CD14-positive monocyte (primary cell): ENCODE measurements at regions not wholly inside any gene's neighbourhood (a gene's known extent, or its start where the extent isn't known, plus 50 kb on each side); places are given as distances from the start of the nearest gene placed in this dataset.

Experiments used
- DNase-seq, 3 donors: peaks; one replicate each; pipeline ENCODE4 v3.0.0-alpha.2; 2011 to 2022
- H2AFZ ChIP-seq: 2 replicates; pipeline ENCODE4 v1.6.0; 2012; ENCODE audit warnings: mild to moderate bottlenecking, low read depth, low read length, inconsistent platforms; ENCODE audit not compliant: insufficient read depth, poor library complexity, severe bottlenecking
- H3K27ac ChIP-seq, 2 donors: 1 replicate in 1 of 2; 2 replicates in 1 of 2; pipeline ENCODE4 v1.5.1; 2012 to 2013; ENCODE audit warnings: low read length in 2 of 2, control low read depth in 1 of 2, inconsistent platforms in 1 of 2, low read depth in 1 of 2, mild to moderate bottlenecking in 1 of 2
- H3K27me3 ChIP-seq, 2 donors: one replicate each; pipeline versions ENCODE4 v1.6.0 to v1.6.1; 2011 to 2013; ENCODE audit warnings: low read length in 2 of 2; ENCODE audit not compliant: control insufficient read depth in 2 of 2, insufficient read depth in 2 of 2
- H3K36me3 ChIP-seq, 2 donors: replicated peaks in 1 of 2; 1 replicate in 1 of 2; 2 replicates in 1 of 2; pipeline versions ENCODE4 v1.5.1 to v1.6.1; 2012 to 2013; ENCODE audit warnings: low read length in 2 of 2, control low read depth in 1 of 2, inconsistent platforms in 1 of 2, mild to moderate bottlenecking in 1 of 2; ENCODE audit not compliant: insufficient read depth in 2 of 2, control insufficient read depth in 1 of 2
- H3K4me1 ChIP-seq, 2 donors: 1 replicate in 1 of 2; 2 replicates in 1 of 2; pipeline versions ENCODE4 v1.5.1 to v1.6.1; 2012 to 2013; ENCODE audit warnings: low read length in 2 of 2, control low read depth in 1 of 2, inconsistent platforms in 1 of 2, mild to moderate bottlenecking in 1 of 2, moderate library complexity in 1 of 2; ENCODE audit not compliant: insufficient read depth in 2 of 2, control insufficient read depth in 1 of 2
- H3K4me2 ChIP-seq: replicated peaks from 2 replicates; pipeline ENCODE3; 2012; ENCODE audit warnings: low read length, moderate library complexity, mild to moderate bottlenecking; ENCODE audit not compliant: poor library complexity, severe bottlenecking; ENCODE audit errors: extremely low read depth
- H3K4me3 ChIP-seq, 3 experiments: fragments of 200-600 bp in 1 of 3; sonication (generic) in 1 of 3; replicated peaks in 1 of 3; 1 replicate in 2 of 3; 2 replicates in 1 of 3; pipeline ENCODE4 v1.5.1; 2011 to 2013; ENCODE audit warnings: low read length in 3 of 3, mild to moderate bottlenecking in 3 of 3, control low read depth in 2 of 3, low read depth in 2 of 3, inconsistent platforms in 1 of 3, moderate library complexity in 1 of 3
- H3K79me2 ChIP-seq: 2 replicates; pipeline ENCODE4 v1.6.0; 2012; ENCODE audit warnings: mild to moderate bottlenecking, control low read depth, inconsistent platforms, low read length, moderate library complexity; ENCODE audit not compliant: insufficient read depth
- H3K9ac ChIP-seq: 2 replicates; pipeline ENCODE4 v1.6.0; 2017; ENCODE audit warnings: low read length, mild to moderate bottlenecking; ENCODE audit not compliant: insufficient read depth, poor library complexity, severe bottlenecking
- H3K9me3 ChIP-seq, 2 donors: replicated peaks in 1 of 2; 1 replicate in 1 of 2; 2 replicates in 1 of 2; pipeline versions ENCODE4 v1.5.1 to v1.6.1; 2012 to 2013; ENCODE audit warnings: low read length in 2 of 2, control low read depth in 1 of 2; ENCODE audit not compliant: control insufficient read depth in 1 of 2, insufficient read depth in 1 of 2
- H4K20me1 ChIP-seq: 2 replicates; pipeline ENCODE4 v1.6.0; 2012; ENCODE audit warnings: mild to moderate bottlenecking, low read length, control low read depth, moderate library complexity; ENCODE audit not compliant: insufficient read depth
- H3K27ac Mint-ChIP-seq, 7 donors: one replicate each; pipeline ENCODE4 v1.8.0; 2020; ENCODE audit warnings: mild to moderate bottlenecking in 7 of 7, mixed read lengths in 7 of 7, moderate library complexity in 6 of 7, inconsistent platforms in 2 of 7
- H3K27me3 Mint-ChIP-seq, 3 donors: one replicate each; pipeline ENCODE4 v1.8.0; 2021 to 2022; ENCODE audit warnings: low read depth in 3 of 3, mild to moderate bottlenecking in 3 of 3, mixed read lengths in 3 of 3, moderate library complexity in 3 of 3, inconsistent platforms in 1 of 3
- H3K36me3 Mint-ChIP-seq, 2 donors: one replicate each; pipeline ENCODE4 v1.8.0; 2020; ENCODE audit warnings: mixed read lengths in 2 of 2, inconsistent platforms in 1 of 2, mild to moderate bottlenecking in 1 of 2
- H3K4me1 Mint-ChIP-seq: one replicate; pipeline ENCODE4 v1.8.0; 2020; ENCODE audit warnings: mild to moderate bottlenecking, mixed read lengths
- H3K4me3 Mint-ChIP-seq, 2 donors: one replicate each; pipeline ENCODE4 v1.8.0; 2020; ENCODE audit warnings: mild to moderate bottlenecking in 2 of 2, mixed read lengths in 2 of 2, moderate library complexity in 1 of 2
- H3K9me3 Mint-ChIP-seq, 7 donors: one replicate each; pipeline ENCODE4 v1.8.0; 2020 to 2022; ENCODE audit warnings: mixed read lengths in 7 of 7, mild to moderate bottlenecking in 6 of 7, moderate library complexity in 6 of 7, inconsistent platforms in 2 of 7
- WGBS: methylation state at CpG from one replicate; pipeline ENCODE4 v1.1.5; 2013; ENCODE audit warnings: missing lambda C conversion rate; ENCODE audit not compliant: insufficient coverage; 5-methylcytosine and 5-hydroxymethylcytosine counted together
- intact Hi-C, 2 donors: fragments of 100-400 bp; cut with micrococcal nuclease; formaldehyde crosslinking; loops; one replicate each; pipeline versions ENCODE4 v1.15.0 to v1.15.1; 2023
- TF ChIP-seq, protein P1 (sequence below): fragments of 200-600 bp; IDR thresholded peaks from one replicate; pipeline ENCODE4 v1.8.0; 2022; ENCODE audit warnings: antibody characterized with exemption, mild to moderate bottlenecking

DNA sequence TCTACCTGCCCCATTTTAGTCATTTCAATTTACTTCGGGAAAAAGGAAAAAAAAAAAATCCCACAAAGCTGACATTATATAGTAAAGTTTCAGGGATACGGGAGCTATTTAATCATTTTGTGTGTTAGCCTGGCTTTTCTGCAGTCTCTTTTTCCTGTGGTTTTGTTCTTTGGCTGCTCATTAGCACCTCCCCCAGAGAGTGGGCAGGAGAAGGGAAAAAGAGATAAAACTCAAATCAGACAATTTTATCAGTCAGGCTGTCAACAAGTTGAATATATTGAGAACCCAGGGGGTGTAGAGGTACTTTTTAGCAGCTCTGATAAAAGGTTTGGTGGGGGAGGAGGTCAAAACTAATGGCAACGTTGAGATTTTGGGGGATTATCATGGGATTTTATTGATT, 559.0 kb upstream of the PSMD7 start:
- no CpG with 5 or more reads among the region's 3 CpGs for whole genome bisulfite sequencing
- no peaks in the 10 kb centered on the region for H3K4me1 Mint-ChIP-seq

DNA sequence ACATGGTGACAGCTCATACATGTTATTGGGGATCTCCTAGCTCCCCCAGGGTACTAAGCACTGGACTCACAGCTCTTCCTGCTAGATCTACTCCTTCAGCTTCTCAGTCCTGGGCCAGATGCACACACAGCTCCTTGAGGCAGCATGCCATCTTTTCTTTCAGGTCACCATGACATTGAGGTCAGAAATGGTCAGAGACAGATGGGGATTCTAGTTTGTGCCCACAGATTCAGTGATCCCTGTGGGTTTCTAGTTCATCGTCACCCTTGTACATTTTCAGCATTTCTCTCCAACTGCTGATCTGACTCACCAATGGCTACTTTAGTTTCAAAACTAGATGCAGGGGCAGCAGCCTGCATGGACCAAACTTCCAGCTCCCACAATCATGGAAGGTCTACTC, 560.7 kb upstream of the PSMD7 start:
- Histone ChIP-seq H3K36me3 (no peaks in the 10 kb centered on the region), H3K27me3 (no peaks in the 10 kb centered on the region), H3K4me3 (no peak overlapping the region), H3K27ac (no peak overlapping the region), H3K9ac (no peak overlapping the region), H3K4me1 (no peaks in the 10 kb centered on the region), H3K9me3 (no peaks in the 10 kb centered on the region), H3K4me2 (no peak overlapping the region), H2AFZ (no peak overlapping the region), H4K20me1 (no peaks in the 10 kb centered on the region), H3K79me2 (no peaks in the 10 kb centered on the region)
- Mint-ChIP-seq H3K4me1 (no peaks in the 10 kb centered on the region), H3K9me3 (peaks cover 0 to 11% (median 0%) of the 10 kb centered on the region in 7 donors), H3K27me3 (peaks cover 0 to 1% (median 0%) of the 10 kb centered on the region in 3 donors), H3K27ac (no peak overlapping the region), H3K36me3 (no peaks in the 10 kb centered on the region), H3K4me3 (no peak overlapping the region)
- DNase-seq = no peak
- 100% methylated on average over 1 of the region's 1 CpG for WGBS
- TF ChIP-seq, protein P1, sequence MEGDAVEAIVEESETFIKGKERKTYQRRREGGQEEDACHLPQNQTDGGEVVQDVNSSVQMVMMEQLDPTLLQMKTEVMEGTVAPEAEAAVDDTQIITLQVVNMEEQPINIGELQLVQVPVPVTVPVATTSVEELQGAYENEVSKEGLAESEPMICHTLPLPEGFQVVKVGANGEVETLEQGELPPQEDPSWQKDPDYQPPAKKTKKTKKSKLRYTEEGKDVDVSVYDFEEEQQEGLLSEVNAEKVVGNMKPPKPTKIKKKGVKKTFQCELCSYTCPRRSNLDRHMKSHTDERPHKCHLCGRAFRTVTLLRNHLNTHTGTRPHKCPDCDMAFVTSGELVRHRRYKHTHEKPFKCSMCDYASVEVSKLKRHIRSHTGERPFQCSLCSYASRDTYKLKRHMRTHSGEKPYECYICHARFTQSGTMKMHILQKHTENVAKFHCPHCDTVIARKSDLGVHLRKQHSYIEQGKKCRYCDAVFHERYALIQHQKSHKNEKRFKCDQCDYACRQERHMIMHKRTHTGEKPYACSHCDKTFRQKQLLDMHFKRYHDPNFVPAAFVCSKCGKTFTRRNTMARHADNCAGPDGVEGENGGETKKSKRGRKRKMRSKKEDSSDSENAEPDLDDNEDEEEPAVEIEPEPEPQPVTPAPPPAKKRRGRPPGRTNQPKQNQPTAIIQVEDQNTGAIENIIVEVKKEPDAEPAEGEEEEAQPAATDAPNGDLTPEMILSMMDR = no peak
- intact Hi-C loops = no loop called here

More for the DNA sequence above, 559.0 kb upstream of the PSMD7 start:
- Histone ChIP-seq H3K4me3 (no peak overlapping the region), H3K36me3 (no peaks in the 10 kb centered on the region), H3K4me1 (no peaks in the 10 kb centered on the region), H3K4me2 (no peak overlapping the region), H3K9ac (no peak overlapping the region), H3K9me3 (no peaks in the 10 kb centered on the region), H4K20me1 (no peaks in the 10 kb centered on the region), H3K79me2 (no peaks in the 10 kb centered on the region), H3K27ac (no peak overlapping the region), H3K27me3 (no peaks in the 10 kb centered on the region), H2AFZ (no peak overlapping the region)
- TF ChIP-seq, protein P1 = no peak
- no peaks in the 10 kb centered on the region for H3K36me3 Mint-ChIP-seq
- H3K4me3 Mint-ChIP-seq = no peak overlapping the region
- peaks cover 0 to 10% (median 0%) of the 10 kb centered on the region in 7 donors for H3K9me3 Mint-ChIP-seq
- intact Hi-C loops = no loop called here
- no peak overlapping the region for H3K27ac Mint-ChIP-seq
- H3K27me3 Mint-ChIP-seq = no peaks in the 10 kb centered on the region
- DNase-seq = no peak
